ENCODE measurements at regions not wholly inside any gene's neighbourhood (a gene's known extent, or its start where the extent isn't known, plus 50 kb on each side); places are given as distances from the start of the nearest gene placed in this dataset.

DNA sequence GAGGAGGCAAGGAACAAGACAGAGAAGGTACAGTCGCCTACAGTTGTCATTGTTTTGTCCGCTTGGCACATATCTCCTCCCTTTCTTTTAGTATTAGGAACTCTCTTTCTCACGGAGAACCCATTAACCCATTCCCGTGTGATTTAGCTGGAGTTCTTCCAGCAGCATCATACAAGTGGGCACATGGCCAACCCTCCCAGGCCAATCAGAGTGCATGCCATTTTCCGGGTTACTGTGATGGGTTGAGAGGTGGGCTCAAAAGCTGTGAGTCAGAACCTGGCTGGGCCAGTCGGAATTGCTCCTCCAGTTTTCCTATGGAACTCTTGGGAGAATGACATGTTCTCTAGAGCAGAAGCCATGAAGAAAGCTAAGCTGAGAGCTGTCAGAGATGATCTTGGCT is 83.1 kb upstream of the SOD1 start:
- no peaks in the 10 kb centered on the region for H3K4me1 ChIP-seq (replicated peaks in 1 of 4; ENCODE audit: control insufficient read depth in 3 of 4, insufficient read depth in 4 of 4, low read length in 3 of 4)
- H3K23ac ChIP-seq (ENCODE audit: insufficient read length): no peak overlapping the region
- POLR2A ChIA-PET (ENCODE audit: partially characterized antibody): interaction anchor here (1.1 to 1.5 kb wide), 2 partner anchors 10 to 18 kb away, joined by 4 to 5 read pairs; no protein-coding TSS in a partner anchor
- H4K91ac ChIP-seq (replicated peaks; ENCODE audit: insufficient read length, low read length): no peak overlapping the region
- H2BK5ac ChIP-seq (ENCODE audit: low read depth, low read length): no peak overlapping the region
- H4K5ac ChIP-seq (ENCODE audit: insufficient read length, low read depth, low read length): no peak overlapping the region
- no peaks in the 10 kb centered on the region for H3K36me3 ChIP-seq (ENCODE audit: control insufficient read depth in 2 of 4, insufficient read depth in 4 of 4, low read length in 3 of 4)
- H2AFZ ChIP-seq (ENCODE audit: low read length): no peak overlapping the region
- no peak overlapping the region for H3K18ac ChIP-seq (ENCODE audit: extremely low read depth, low read length)
- H3K9me3 ChIP-seq (ENCODE audit: insufficient read depth in 2 of 2, low read depth in 1 of 2, low read length in 1 of 2): 0 out of 4 replicates have a peak, but pooled peaks cover 0 to 3% of the 10 kb centered on the region in 2 experiments
- H3K4me3 ChIP-seq (ENCODE audit: extremely low read depth in 1 of 4, insufficient read depth in 2 of 4, low read depth in 3 of 4, low read length in 4 of 4): no peak overlapping the region
- no peak overlapping the region for H3K56ac ChIP-seq (replicated peaks; ENCODE audit: insufficient read length, low read depth, low read length)
- no peak for DNase-seq (ENCODE audit: low read depth in 1 of 2, low spot score in 2 of 2)
- no peak overlapping the region for H2AK5ac ChIP-seq (ENCODE audit: low read depth, low read length)
- H2BK20ac ChIP-seq (ENCODE audit: low read length): no peak overlapping the region
- no peak overlapping the region for H2BK120ac ChIP-seq (replicated peaks; ENCODE audit: low read depth, low read length)
- no peak for FAIRE-seq
- H3K79me1 ChIP-seq (ENCODE audit: low read depth, low read length): no peaks in the 10 kb centered on the region
- H3K9ac ChIP-seq (replicated peaks in 1 of 4; ENCODE audit: extremely low read depth in 1 of 4, low read depth in 3 of 4, low read length in 3 of 4): no peak overlapping the region
- no peak overlapping the region for H3K4me2 ChIP-seq (ENCODE audit: insufficient read depth in 1 of 2, low read depth in 2 of 2, low read length in 2 of 2)
- no peak overlapping the region for H4K8ac ChIP-seq (ENCODE audit: extremely low read depth, insufficient read depth, low read length)
- no peak overlapping the region for H2BK15ac ChIP-seq (ENCODE audit: low read length)
- WGBS, 2 experiments (ENCODE audit: extremely low coverage in 1 of 2, insufficient coverage in 1 of 2, insufficient read length in 1 of 2, insufficient replicate concordance in 2 of 2, low coverage in 1 of 2, low lambda C conversion rate in 2 of 2, missing lambda C conversion rate in 1 of 2): 91% methylated on average over 6 of the region's 6 CpGs; no CpG with 5 or more reads in 1 of the 2 experiments
- H2BK12ac ChIP-seq (ENCODE audit: low read depth, low read length): no peak overlapping the region
- no peak overlapping the region for H3K14ac ChIP-seq (ENCODE audit: insufficient read length)
- CTCF ChIA-PET (ENCODE audit: partially characterized antibody): interaction anchor here (1.0 to 10.6 kb wide), 3 partner anchors 9 to 38 kb away, joined by 5 to 107 read pairs (median 5); no protein-coding TSS in a partner anchor
- no peak overlapping the region for H3K27ac ChIP-seq (ENCODE audit: low read depth, low read length)
- H3K4ac ChIP-seq (replicated peaks; ENCODE audit: insufficient read length, low read depth, low read length): no peak overlapping the region
- no peaks in the 10 kb centered on the region for H4K20me1 ChIP-seq (replicated peaks in 1 of 2; ENCODE audit: control insufficient read depth in 1 of 2, insufficient read depth in 2 of 2, low read length in 2 of 2)
- H3K23me2 ChIP-seq (ENCODE audit: low read depth, low read length): no peaks in the 10 kb centered on the region
- no peaks in the 10 kb centered on the region for H3K27me3 ChIP-seq (replicated peaks in 1 of 4; ENCODE audit: control insufficient read depth in 3 of 4, extremely low read depth in 1 of 4, insufficient read depth in 3 of 4, low read length in 3 of 4)
- H3K79me2 ChIP-seq (ENCODE audit: control insufficient read depth in 1 of 2, insufficient read depth in 2 of 2, low read length in 2 of 2): no peaks in the 10 kb centered on the region
- TF ChIP-seq SIRT6 (IDR thresholded peaks at IDR 0.05; ENCODE audit: low read length) (no peak), TAF7 (optimal IDR thresholded peaks at IDR 0.05; ENCODE audit: borderline replicate concordance, low read depth, low read length) (no peak), KDM5A (IDR thresholded peaks at IDR 0.05; ENCODE audit: low read length) (no peak), POU5F1 (IDR thresholded peaks at IDR 0.05; ENCODE audit: low read depth, low read length) (no peak), HDAC2 (IDR thresholded peaks at IDR 0.05; ENCODE audit: borderline replicate concordance in 1 of 2, low read depth in 2 of 2, low read length in 2 of 2) (no peak), SP4 (IDR thresholded peaks at IDR 0.05; ENCODE audit: low read length) (no peak), SRF (IDR thresholded peaks at IDR 0.05; ENCODE audit: low read depth, low read length) (no peak)
- TF ChIP-seq, protein P1, sequence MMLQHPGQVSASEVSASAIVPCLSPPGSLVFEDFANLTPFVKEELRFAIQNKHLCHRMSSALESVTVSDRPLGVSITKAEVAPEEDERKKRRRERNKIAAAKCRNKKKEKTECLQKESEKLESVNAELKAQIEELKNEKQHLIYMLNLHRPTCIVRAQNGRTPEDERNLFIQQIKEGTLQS (IDR thresholded peaks at IDR 0.05; ENCODE audit: insufficient read depth, low read depth, low read length): no peak
- TF ChIP-seq, protein P2, sequence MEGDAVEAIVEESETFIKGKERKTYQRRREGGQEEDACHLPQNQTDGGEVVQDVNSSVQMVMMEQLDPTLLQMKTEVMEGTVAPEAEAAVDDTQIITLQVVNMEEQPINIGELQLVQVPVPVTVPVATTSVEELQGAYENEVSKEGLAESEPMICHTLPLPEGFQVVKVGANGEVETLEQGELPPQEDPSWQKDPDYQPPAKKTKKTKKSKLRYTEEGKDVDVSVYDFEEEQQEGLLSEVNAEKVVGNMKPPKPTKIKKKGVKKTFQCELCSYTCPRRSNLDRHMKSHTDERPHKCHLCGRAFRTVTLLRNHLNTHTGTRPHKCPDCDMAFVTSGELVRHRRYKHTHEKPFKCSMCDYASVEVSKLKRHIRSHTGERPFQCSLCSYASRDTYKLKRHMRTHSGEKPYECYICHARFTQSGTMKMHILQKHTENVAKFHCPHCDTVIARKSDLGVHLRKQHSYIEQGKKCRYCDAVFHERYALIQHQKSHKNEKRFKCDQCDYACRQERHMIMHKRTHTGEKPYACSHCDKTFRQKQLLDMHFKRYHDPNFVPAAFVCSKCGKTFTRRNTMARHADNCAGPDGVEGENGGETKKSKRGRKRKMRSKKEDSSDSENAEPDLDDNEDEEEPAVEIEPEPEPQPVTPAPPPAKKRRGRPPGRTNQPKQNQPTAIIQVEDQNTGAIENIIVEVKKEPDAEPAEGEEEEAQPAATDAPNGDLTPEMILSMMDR (IDR thresholded peaks at IDR 0.05; ENCODE audit: control extremely low read depth in 1 of 3, insufficient read depth in 1 of 3, low read depth in 1 of 3, low read length in 3 of 3): no peak
